ENCODE measurements at regions not wholly inside any gene's neighbourhood (a gene's known extent, or its start where the extent isn't known, plus 50 kb on each side); places are given as distances from the start of the nearest gene placed in this dataset.

- Histone ChIP-seq H3K36me3 (ENCODE audit: control insufficient read depth in 2 of 2, insufficient read depth in 1 of 2, low read length in 2 of 2) (no peaks in the 10 kb centered on the region), H3K4me1 (ENCODE audit: control insufficient read depth, insufficient read depth, low read length) (no peaks in the 10 kb centered on the region), H3K27ac (ENCODE audit: extremely low read depth, low read depth, low read length) (no peak overlapping the region), H3K4me3 (ENCODE audit: low read depth, low read length) (no peak overlapping the region), H3K9me3 (ENCODE audit: control insufficient read depth, insufficient read depth, low read depth, low read length) (no peaks in the 10 kb centered on the region)
- ChIA-PET POLR2A (no interaction called here), CTCF (no interaction called here)
- TF ChIP-seq ZNF707 (tag by site-specific recombination; IDR thresholded peaks at IDR 0.05): no peak
- no peak for TF ChIP-seq ZNF433 (tag by site-specific recombination; IDR thresholded peaks at IDR 0.05; ENCODE audit: low read depth)
- TF ChIP-seq ZNF501 (tag by site-specific recombination; IDR thresholded peaks at IDR 0.05): no peak
- no peak for TF ChIP-seq KLF8 (tag by site-specific recombination; IDR thresholded peaks at IDR 0.05)
- TF ChIP-seq, protein P1, sequence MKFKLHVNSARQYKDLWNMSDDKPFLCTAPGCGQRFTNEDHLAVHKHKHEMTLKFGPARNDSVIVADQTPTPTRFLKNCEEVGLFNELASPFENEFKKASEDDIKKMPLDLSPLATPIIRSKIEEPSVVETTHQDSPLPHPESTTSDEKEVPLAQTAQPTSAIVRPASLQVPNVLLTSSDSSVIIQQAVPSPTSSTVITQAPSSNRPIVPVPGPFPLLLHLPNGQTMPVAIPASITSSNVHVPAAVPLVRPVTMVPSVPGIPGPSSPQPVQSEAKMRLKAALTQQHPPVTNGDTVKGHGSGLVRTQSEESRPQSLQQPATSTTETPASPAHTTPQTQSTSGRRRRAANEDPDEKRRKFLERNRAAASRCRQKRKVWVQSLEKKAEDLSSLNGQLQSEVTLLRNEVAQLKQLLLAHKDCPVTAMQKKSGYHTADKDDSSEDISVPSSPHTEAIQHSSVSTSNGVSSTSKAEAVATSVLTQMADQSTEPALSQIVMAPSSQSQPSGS (tag by site-specific recombination; IDR thresholded peaks at IDR 0.05; ENCODE audit: low read depth): no peak
- TF ChIP-seq CTCF (tag by site-specific recombination; IDR thresholded peaks at IDR 0.05): no peak
- TF ChIP-seq, protein P2, sequence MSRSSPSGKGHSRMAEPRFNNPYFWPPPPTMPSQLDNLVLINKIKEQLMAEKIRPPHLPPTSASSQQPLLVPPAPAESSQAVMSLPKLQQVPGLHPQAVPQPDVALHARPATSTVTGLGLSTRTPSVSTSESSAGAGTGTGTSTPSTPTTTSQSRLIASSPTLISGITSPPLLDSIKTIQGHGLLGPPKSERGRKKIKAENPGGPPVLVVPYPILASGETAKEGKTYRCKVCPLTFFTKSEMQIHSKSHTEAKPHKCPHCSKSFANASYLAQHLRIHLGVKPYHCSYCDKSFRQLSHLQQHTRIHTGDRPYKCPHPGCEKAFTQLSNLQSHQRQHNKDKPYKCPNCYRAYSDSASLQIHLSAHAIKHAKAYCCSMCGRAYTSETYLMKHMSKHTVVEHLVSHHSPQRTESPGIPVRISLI (tag by site-specific recombination; IDR thresholded peaks at IDR 0.05): no peak
- TF ChIP-seq GLI2 (tag by site-specific recombination; IDR thresholded peaks at IDR 0.05; ENCODE audit: borderline replicate concordance, low read depth): no peak
- no peak for TF ChIP-seq REPIN1 (tag by site-specific recombination; IDR thresholded peaks at IDR 0.05; ENCODE audit: low read depth)
- TF ChIP-seq ZNF350 (tag by site-specific recombination; IDR thresholded peaks at IDR 0.05): no peak
- TF ChIP-seq PATZ1 (tag by site-specific recombination; IDR thresholded peaks at IDR 0.05): no peak
- no peak for TF ChIP-seq KLF10 (tag by site-specific recombination; IDR thresholded peaks at IDR 0.05)
- TF ChIP-seq ZNF266 (tag by site-specific recombination; IDR thresholded peaks at IDR 0.05; ENCODE audit: low read depth): no peak
- TF ChIP-seq YY1 (tag by site-specific recombination; IDR thresholded peaks at IDR 0.05): no peak
These were observed 154.7 kb upstream of the RMP24 start for GRCh38 chr18:35817604-35818352.

DNA sequence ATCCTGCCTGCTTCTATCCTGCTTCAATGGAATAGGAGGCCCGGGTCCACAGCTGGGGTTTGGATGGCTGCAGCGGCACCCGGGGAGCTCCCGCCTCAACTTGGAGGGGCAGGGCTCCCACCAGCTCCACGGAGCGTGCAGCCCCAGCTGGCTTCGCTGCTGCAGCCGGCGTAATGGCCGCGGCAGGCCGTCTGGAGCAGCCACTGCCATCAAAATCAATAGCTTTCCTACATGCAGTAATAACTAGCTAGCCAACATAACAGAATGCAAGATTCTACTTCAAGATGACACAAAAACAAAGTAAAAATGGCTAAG lies 154.2 kb upstream of the RMP24 start:
- no peaks in the 10 kb centered on the region for H3K4me1 ChIP-seq (ENCODE audit: control insufficient read depth, insufficient read depth, low read length)
- H3K27ac ChIP-seq (ENCODE audit: extremely low read depth, low read depth, low read length): no peak overlapping the region
- H3K9me3 ChIP-seq (ENCODE audit: control insufficient read depth, insufficient read depth, low read depth, low read length): no peaks in the 10 kb centered on the region
- CTCF ChIA-PET: no interaction called here
- H3K36me3 ChIP-seq (ENCODE audit: control insufficient read depth in 2 of 2, insufficient read depth in 1 of 2, low read length in 2 of 2): no peaks in the 10 kb centered on the region
- no peak overlapping the region for H3K4me3 ChIP-seq (ENCODE audit: low read depth, low read length)
- POLR2A ChIA-PET: no interaction called here
- TF ChIP-seq, protein P3, sequence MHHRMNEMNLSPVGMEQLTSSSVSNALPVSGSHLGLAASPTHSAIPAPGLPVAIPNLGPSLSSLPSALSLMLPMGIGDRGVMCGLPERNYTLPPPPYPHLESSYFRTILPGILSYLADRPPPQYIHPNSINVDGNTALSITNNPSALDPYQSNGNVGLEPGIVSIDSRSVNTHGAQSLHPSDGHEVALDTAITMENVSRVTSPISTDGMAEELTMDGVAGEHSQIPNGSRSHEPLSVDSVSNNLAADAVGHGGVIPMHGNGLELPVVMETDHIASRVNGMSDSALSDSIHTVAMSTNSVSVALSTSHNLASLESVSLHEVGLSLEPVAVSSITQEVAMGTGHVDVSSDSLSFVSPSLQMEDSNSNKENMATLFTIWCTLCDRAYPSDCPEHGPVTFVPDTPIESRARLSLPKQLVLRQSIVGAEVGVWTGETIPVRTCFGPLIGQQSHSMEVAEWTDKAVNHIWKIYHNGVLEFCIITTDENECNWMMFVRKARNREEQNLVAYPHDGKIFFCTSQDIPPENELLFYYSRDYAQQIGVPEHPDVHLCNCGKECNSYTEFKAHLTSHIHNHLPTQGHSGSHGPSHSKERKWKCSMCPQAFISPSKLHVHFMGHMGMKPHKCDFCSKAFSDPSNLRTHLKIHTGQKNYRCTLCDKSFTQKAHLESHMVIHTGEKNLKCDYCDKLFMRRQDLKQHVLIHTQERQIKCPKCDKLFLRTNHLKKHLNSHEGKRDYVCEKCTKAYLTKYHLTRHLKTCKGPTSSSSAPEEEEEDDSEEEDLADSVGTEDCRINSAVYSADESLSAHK (tag by site-specific recombination; IDR thresholded peaks at IDR 0.05): no peak
- no peak for TF ChIP-seq ZNF776 (tag by site-specific recombination; IDR thresholded peaks at IDR 0.05; ENCODE audit: borderline replicate concordance)
- TF ChIP-seq ZNF175 (tag by site-specific recombination; IDR thresholded peaks at IDR 0.05): no peak
- no peak for TF ChIP-seq ZNF510 (tag by site-specific recombination; IDR thresholded peaks at IDR 0.05; ENCODE audit: insufficient replicate concordance)
- TF ChIP-seq ZNF214 (tag by site-specific recombination; IDR thresholded peaks at IDR 0.05; ENCODE audit: borderline replicate concordance): no peak
- no peak for TF ChIP-seq KLF16 (tag by site-specific recombination; IDR thresholded peaks at IDR 0.05)
- no peak for TF ChIP-seq ZNF423 (tag by site-specific recombination; IDR thresholded peaks at IDR 0.05)
- no peak for TF ChIP-seq PBX3 (CRISPR knock-in tag; IDR thresholded peaks at IDR 0.05)
- TF ChIP-seq ZNF791 (tag by site-specific recombination; IDR thresholded peaks at IDR 0.05): no peak
- no peak for TF ChIP-seq ZNF626 (tag by site-specific recombination; IDR thresholded peaks at IDR 0.05)
